ENCODE measurements at regions not wholly inside any gene's neighbourhood (a gene's known extent, or its start where the extent isn't known, plus 50 kb on each side); places are given as distances from the start of the nearest gene placed in this dataset.

GRCh38 chr20:24289737-24290481, 179.5 kb upstream of the SYNDIG1 start:
- H3K4me1 ChIP-seq (ENCODE audit: control insufficient read depth in 1 of 2, insufficient read depth in 2 of 2, low read length in 2 of 2) = peaks cover 12 to 17% of the 10 kb centered on the region in 2 donors
- TF ChIP-seq, protein P1, sequence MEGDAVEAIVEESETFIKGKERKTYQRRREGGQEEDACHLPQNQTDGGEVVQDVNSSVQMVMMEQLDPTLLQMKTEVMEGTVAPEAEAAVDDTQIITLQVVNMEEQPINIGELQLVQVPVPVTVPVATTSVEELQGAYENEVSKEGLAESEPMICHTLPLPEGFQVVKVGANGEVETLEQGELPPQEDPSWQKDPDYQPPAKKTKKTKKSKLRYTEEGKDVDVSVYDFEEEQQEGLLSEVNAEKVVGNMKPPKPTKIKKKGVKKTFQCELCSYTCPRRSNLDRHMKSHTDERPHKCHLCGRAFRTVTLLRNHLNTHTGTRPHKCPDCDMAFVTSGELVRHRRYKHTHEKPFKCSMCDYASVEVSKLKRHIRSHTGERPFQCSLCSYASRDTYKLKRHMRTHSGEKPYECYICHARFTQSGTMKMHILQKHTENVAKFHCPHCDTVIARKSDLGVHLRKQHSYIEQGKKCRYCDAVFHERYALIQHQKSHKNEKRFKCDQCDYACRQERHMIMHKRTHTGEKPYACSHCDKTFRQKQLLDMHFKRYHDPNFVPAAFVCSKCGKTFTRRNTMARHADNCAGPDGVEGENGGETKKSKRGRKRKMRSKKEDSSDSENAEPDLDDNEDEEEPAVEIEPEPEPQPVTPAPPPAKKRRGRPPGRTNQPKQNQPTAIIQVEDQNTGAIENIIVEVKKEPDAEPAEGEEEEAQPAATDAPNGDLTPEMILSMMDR (IDR thresholded peaks at IDR 0.05) = no peak
- 4% methylated on average over 3 of the region's 7 CpGs for WGBS (ENCODE audit: insufficient coverage)
- H3K27ac ChIP-seq (ENCODE audit: low read depth in 1 of 2, low read length in 2 of 2) = no peak overlapping the region
- Mint-ChIP-seq H3K9me3 (peaks cover 0 to 12% (median 3%) of the 10 kb centered on the region in 7 donors), H3K27ac (peak overlapping the region in 4 of 7 donors; percentile 31 to 72 (median 53)), H3K27me3 (ENCODE audit: low read depth in 3 of 3) (peaks cover 0 to 7% (median 0%) of the 10 kb centered on the region in 3 donors), H3K4me3 (peak overlapping the region; percentile 56 to 81), H3K4me1 (peaks cover 21% of the 10 kb centered on the region), H3K36me3 (no peaks in the 10 kb centered on the region)
- H3K27me3 ChIP-seq (ENCODE audit: control insufficient read depth in 2 of 2, insufficient read depth in 2 of 2, low read length in 2 of 2) = no peaks in the 10 kb centered on the region
- DNase-seq = peak in 2 of 3 donors; percentile 2 to 5
- no peaks in the 10 kb centered on the region for H3K36me3 ChIP-seq (replicated peaks in 1 of 2; ENCODE audit: control insufficient read depth in 1 of 2, insufficient read depth in 2 of 2, low read length in 2 of 2)
- no peaks in the 10 kb centered on the region for H3K79me2 ChIP-seq (ENCODE audit: insufficient read depth, low read length)
- H2AFZ ChIP-seq (ENCODE audit: insufficient read depth, low read depth, low read length, poor library complexity, severe bottlenecking) = no peak overlapping the region
- H3K9ac ChIP-seq (ENCODE audit: insufficient read depth, low read length, poor library complexity, severe bottlenecking) = no peak overlapping the region
- peak overlapping the region; percentile 27 for H3K4me2 ChIP-seq (replicated peaks; ENCODE audit: extremely low read depth, low read length, poor library complexity, severe bottlenecking)
- no peaks in the 10 kb centered on the region for H4K20me1 ChIP-seq (ENCODE audit: insufficient read depth, low read length)
- intact Hi-C loops (cut with micrococcal nuclease) = no loop called here
- H3K9me3 ChIP-seq (replicated peaks in 1 of 2; ENCODE audit: control insufficient read depth in 1 of 2, insufficient read depth in 1 of 2, low read length in 2 of 2) = no peaks in the 10 kb centered on the region
- peak overlapping the region in 1 of 3 experiments; percentile 3 for H3K4me3 ChIP-seq (replicated peaks in 1 of 3; ENCODE audit: low read depth in 2 of 3, low read length in 3 of 3)

DNA sequence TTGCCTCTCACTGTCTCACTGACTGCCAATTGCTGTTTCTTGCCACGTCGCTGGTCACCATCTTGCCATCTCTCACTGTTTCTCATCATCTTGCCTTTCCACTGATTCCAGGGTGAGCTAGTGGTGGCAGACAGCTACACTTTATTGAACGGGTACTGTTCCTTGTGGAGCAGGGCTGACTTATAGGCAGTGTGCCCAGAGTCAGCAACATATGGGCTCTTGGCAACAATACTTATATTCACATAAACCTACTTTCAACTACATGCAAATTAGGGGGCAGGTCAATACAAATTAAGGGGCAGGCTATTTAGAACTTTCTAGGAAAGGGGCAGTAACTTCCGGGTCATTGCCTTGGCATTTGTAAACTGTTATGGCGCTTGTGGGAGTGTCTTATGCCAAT, 186.2 kb upstream of the SYNDIG1 start:
- TF ChIP-seq, protein P1 (IDR thresholded peaks at IDR 0.05) = no peak
- peaks cover 0 to 17% (median 5%) of the 10 kb centered on the region in 7 donors for H3K9me3 Mint-ChIP-seq
- no peak overlapping the region for H3K4me3 ChIP-seq (replicated peaks in 1 of 3; ENCODE audit: low read depth in 2 of 3, low read length in 3 of 3)
- H3K9ac ChIP-seq (ENCODE audit: insufficient read depth, low read length, poor library complexity, severe bottlenecking) = no peak overlapping the region
- H3K27ac Mint-ChIP-seq = no peak overlapping the region
- 100% methylated on average over 1 of the region's 5 CpGs for WGBS (ENCODE audit: insufficient coverage)
- H3K4me3 Mint-ChIP-seq = no peak overlapping the region
- intact Hi-C loops (cut with micrococcal nuclease) = no loop called here
- no peaks in the 10 kb centered on the region for H3K36me3 ChIP-seq (replicated peaks in 1 of 2; ENCODE audit: control insufficient read depth in 1 of 2, insufficient read depth in 2 of 2, low read length in 2 of 2)
- no peaks in the 10 kb centered on the region for H3K79me2 ChIP-seq (ENCODE audit: insufficient read depth, low read length)
- H3K27ac ChIP-seq (ENCODE audit: low read depth in 1 of 2, low read length in 2 of 2) = no peak overlapping the region
- no peak overlapping the region for H2AFZ ChIP-seq (ENCODE audit: insufficient read depth, low read depth, low read length, poor library complexity, severe bottlenecking)
- no peak for DNase-seq
- no peaks in the 10 kb centered on the region for H3K27me3 ChIP-seq (ENCODE audit: control insufficient read depth in 2 of 2, insufficient read depth in 2 of 2, low read length in 2 of 2)
- peaks cover 0 to 7% (median 0%) of the 10 kb centered on the region in 3 donors for H3K27me3 Mint-ChIP-seq (ENCODE audit: low read depth in 3 of 3)
- no peak overlapping the region for H3K4me2 ChIP-seq (replicated peaks; ENCODE audit: extremely low read depth, low read length, poor library complexity, severe bottlenecking)
- no peaks in the 10 kb centered on the region for H3K36me3 Mint-ChIP-seq
- H4K20me1 ChIP-seq (ENCODE audit: insufficient read depth, low read length) = no peaks in the 10 kb centered on the region
- H3K4me1 Mint-ChIP-seq = no peaks in the 10 kb centered on the region
- H3K4me1 ChIP-seq (ENCODE audit: control insufficient read depth in 1 of 2, insufficient read depth in 2 of 2, low read length in 2 of 2) = no peaks in the 10 kb centered on the region
- H3K9me3 ChIP-seq (replicated peaks in 1 of 2; ENCODE audit: control insufficient read depth in 1 of 2, insufficient read depth in 1 of 2, low read length in 2 of 2) = peaks cover 0 to 3% of the 10 kb centered on the region in 2 donors

Data from CD14-positive monocyte (primary cell).